ENCODE measurements at regions not wholly inside any gene's neighbourhood (a gene's known extent, or its start where the extent isn't known, plus 50 kb on each side); places are given as distances from the start of the nearest gene placed in this dataset.

DNA sequence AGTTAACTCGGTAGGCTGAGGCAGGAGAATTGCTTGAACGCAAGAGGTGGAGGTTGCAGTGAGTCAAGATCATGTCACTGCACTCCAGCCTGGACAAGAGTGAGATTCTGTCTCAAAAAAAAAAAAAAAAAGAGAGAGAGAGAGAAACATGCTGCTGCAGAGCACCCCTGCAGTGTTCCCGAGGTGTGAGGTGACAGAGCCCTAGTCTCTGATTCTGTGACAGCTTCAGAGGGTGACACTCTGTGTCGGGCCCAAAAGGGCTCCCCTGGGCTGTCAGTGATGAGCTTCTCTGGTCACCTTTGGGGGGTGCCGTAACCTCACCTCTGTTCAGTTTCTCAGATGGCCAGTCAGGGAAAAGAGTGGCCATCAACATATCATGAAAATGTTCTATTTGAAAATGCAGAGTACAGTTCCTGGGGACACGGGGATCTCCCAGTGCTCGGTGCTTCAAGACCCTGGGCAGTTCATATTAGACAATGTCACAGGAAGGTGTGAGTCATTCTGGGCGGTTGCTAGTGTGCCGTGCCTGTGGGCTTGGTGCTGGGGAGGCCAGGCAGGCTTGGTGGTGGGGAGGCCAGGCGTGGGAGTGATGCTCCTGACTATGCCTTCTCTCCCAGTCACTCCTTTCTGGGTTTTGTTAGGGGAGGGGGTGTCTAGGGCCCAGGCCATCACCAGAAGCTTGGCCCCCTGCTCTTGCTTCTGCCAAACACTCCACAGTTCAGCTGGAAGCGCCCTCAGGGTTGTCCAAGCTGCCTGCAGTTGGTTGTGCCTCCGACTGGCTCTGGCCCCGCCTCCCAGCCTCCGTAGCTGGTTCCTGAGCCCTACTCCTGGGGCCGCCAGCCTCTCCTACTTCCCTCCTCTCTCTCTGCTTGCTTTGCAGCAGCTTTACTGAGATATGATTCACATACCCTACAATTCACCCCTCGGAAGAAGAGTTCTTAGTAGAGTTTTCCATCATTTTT, 52.5 kb upstream of the CLDN5 start:
- no peak for TF ChIP-seq GATA2 (IDR thresholded peaks at IDR 0.05; ENCODE audit: low read depth, low read length)
- TF ChIP-seq GATA3 (IDR thresholded peaks at IDR 0.05; ENCODE audit: low read depth, low read length), result no peak

All from SH-SY5Y (cell line).